PC-9 (cell line): ENCODE measurements at regions not wholly inside any gene's neighbourhood (a gene's known extent, or its start where the extent isn't known, plus 50 kb on each side); places are given as distances from the start of the nearest gene placed in this dataset.

Experiments
- EZH2 ChIP-seq: fragments of 200-600 bp; sonication (generic); IDR thresholded peaks from 2 replicates; pipeline ENCODE4 v1.8.0; 2017; ENCODE audit warnings: antibody characterized with exemption, low read depth
- TF ChIP-seq, protein P1 (sequence below): fragments of 200-600 bp; sonication (generic); conservative IDR thresholded peaks from 2 replicates; pipeline ENCODE4 v1.6.1; 2017; ENCODE audit warnings: mixed run types, antibody characterized with exemption, mild to moderate bottlenecking, moderate library complexity

DNA sequence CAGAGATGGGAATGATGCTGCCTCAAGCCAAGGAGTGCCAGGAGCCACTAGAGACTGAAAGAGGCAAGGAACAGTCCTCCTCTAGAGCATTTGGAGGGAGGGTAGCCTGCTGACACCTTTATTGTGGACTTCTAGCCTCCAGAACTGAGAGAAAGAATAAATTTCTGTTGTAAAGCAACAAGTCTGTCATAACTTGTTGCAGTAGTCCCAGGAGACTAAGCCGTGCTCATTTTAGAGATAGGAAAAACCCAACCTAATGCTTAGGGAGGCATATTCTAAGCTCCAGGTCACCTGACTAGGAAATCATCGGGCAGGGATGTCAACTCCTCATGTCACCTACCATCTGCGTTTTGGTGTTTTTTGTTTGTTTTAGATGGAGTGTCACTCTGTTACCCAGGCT lies 345.4 kb upstream of the EEF2KMT start:
- TF ChIP-seq, protein P1, sequence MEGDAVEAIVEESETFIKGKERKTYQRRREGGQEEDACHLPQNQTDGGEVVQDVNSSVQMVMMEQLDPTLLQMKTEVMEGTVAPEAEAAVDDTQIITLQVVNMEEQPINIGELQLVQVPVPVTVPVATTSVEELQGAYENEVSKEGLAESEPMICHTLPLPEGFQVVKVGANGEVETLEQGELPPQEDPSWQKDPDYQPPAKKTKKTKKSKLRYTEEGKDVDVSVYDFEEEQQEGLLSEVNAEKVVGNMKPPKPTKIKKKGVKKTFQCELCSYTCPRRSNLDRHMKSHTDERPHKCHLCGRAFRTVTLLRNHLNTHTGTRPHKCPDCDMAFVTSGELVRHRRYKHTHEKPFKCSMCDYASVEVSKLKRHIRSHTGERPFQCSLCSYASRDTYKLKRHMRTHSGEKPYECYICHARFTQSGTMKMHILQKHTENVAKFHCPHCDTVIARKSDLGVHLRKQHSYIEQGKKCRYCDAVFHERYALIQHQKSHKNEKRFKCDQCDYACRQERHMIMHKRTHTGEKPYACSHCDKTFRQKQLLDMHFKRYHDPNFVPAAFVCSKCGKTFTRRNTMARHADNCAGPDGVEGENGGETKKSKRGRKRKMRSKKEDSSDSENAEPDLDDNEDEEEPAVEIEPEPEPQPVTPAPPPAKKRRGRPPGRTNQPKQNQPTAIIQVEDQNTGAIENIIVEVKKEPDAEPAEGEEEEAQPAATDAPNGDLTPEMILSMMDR = no peak
- no peak for TF ChIP-seq EZH2
